ENCODE measurements at regions not wholly inside any gene's neighbourhood (a gene's known extent, or its start where the extent isn't known, plus 50 kb on each side); places are given as distances from the start of the nearest gene placed in this dataset.

- TF ChIP-seq CTCF (IDR thresholded peaks at IDR 0.05 in 2 of 3, conservative IDR thresholded peaks at IDR 0.05 in 1 of 3; ENCODE audit: borderline replicate concordance in 1 of 3, insufficient read depth in 1 of 3, low read depth in 2 of 3, low read length in 2 of 3) (no peak), POLR2A (IDR thresholded peaks at IDR 0.05; ENCODE audit: borderline replicate concordance, extremely low read depth, insufficient read depth, insufficient read length) (no peak), EZH2 (IDR thresholded peaks at IDR 0.05) (no peak), SRF (IDR thresholded peaks at IDR 0.05; ENCODE audit: low read depth) (no peak), CEBPB (IDR thresholded peaks at IDR 0.05; ENCODE audit: low read depth) (no peak), POLR2AphosphoS5 (IDR thresholded peaks at IDR 0.05; ENCODE audit: low read depth, low read length) (no peak), MAX (IDR thresholded peaks at IDR 0.05) (no peak), EGR1 (IDR thresholded peaks at IDR 0.05; ENCODE audit: low read depth) (no peak), RAD21 (IDR thresholded peaks at IDR 0.05; ENCODE audit: low read depth) (no peak), JUND (IDR thresholded peaks at IDR 0.05) (no peak), TCF7L2 (IDR thresholded peaks at IDR 0.05; ENCODE audit: borderline replicate concordance, extremely low read depth, insufficient read depth, insufficient read length) (no peak), EZH2phosphoT487 (IDR thresholded peaks at IDR 0.05; ENCODE audit: borderline replicate concordance) (no peak), ZFX (IDR thresholded peaks at IDR 0.05) (no peak)
Measured at GRCh38 chr14:38310420-38310995, 54.6 kb upstream of the CLEC14A start.

All from HCT116 (cell line).